ENCODE measurements at regions not wholly inside any gene's neighbourhood (a gene's known extent, or its start where the extent isn't known, plus 50 kb on each side); places are given as distances from the start of the nearest gene placed in this dataset.

- no peak for TF ChIP-seq CTCF (IDR thresholded peaks at IDR 0.05; ENCODE audit: insufficient read depth, low read length, missing control alignments)
- H3K4me3 ChIP-seq (ENCODE audit: low read depth, low read length) = no peak overlapping the region
- CTCF ChIA-PET = no interaction called here
- no peak for DNase-seq (ENCODE audit: low read depth, low spot score)
- POLR2A ChIA-PET = no interaction called here
Observed at GRCh38 chr2:134173338-134174016, 80.4 kb upstream of the MGAT5 start.

- ChIA-PET POLR2A (no interaction called here), CTCF (interaction anchor here (1.7 kb wide), 1 partner anchor 173 kb away, joined by 3 read pairs; no protein-coding TSS in a partner anchor)
- no peak overlapping the region for H3K4me3 ChIP-seq (ENCODE audit: low read depth, low read length)
- TF ChIP-seq CTCF (IDR thresholded peaks at IDR 0.05; ENCODE audit: insufficient read depth, low read length, missing control alignments) = no peak
- DNase-seq (ENCODE audit: low read depth, low spot score) = no peak
Observed at GRCh38 chr2:134174711-134175110, 79.2 kb upstream of the MGAT5 start.

GRCh38 chr2:134175834-134176233, 78.0 kb upstream of the MGAT5 start:
- ChIA-PET POLR2A (no interaction called here), CTCF (interaction anchor here (1.1 to 1.7 kb wide), 2 partner anchors 31 to 171 kb away, joined by 3 to 4 read pairs; no protein-coding TSS in a partner anchor)
- no peak for DNase-seq (ENCODE audit: low read depth, low spot score)
- no peak for TF ChIP-seq CTCF (IDR thresholded peaks at IDR 0.05; ENCODE audit: insufficient read depth, low read length, missing control alignments)
- no peak overlapping the region for H3K4me3 ChIP-seq (ENCODE audit: low read depth, low read length)

- H3K4me3 ChIP-seq (ENCODE audit: low read depth, low read length) = no peak overlapping the region
- no peak for DNase-seq (ENCODE audit: low read depth, low spot score)
- ChIA-PET POLR2A (no interaction called here), CTCF (interaction anchor here (0.6 to 2.6 kb wide), 3 partner anchors 49 to 274 kb away, joined by 3 to 8 read pairs (median 3); no protein-coding TSS in a partner anchor)
- no peak for TF ChIP-seq CTCF (IDR thresholded peaks at IDR 0.05; ENCODE audit: insufficient read depth, low read length, missing control alignments)
Observed at GRCh38 chr2:134177351-134177931, 76.4 kb upstream of the MGAT5 start.

GRCh38 chr2:134178138-134178877, 75.6 kb upstream of the MGAT5 start:
- no peak for DNase-seq (ENCODE audit: low read depth, low spot score)
- no peak overlapping the region for H3K4me3 ChIP-seq (ENCODE audit: low read depth, low read length)
- ChIA-PET CTCF (interaction anchor here (0.8 to 2.6 kb wide), 3 partner anchors 27 to 273 kb away, joined by 3 to 8 read pairs (median 3); no protein-coding TSS in a partner anchor), POLR2A (interaction anchor here (1.1 kb wide), 1 partner anchor 59 kb away, joined by 3 read pairs; no protein-coding TSS in a partner anchor)
- TF ChIP-seq CTCF (IDR thresholded peaks at IDR 0.05; ENCODE audit: insufficient read depth, low read length, missing control alignments) = no peak

GRCh38 chr2:134181219-134181618, 72.7 kb upstream of the MGAT5 start:
- CTCF ChIA-PET = no interaction called here
- POLR2A ChIA-PET = no interaction called here

More at GRCh38 chr2:134181219-134181618, 72.7 kb upstream of the MGAT5 start:
- DNase-seq (ENCODE audit: low read depth, low spot score) = no peak
- no peak overlapping the region for H3K4me3 ChIP-seq (ENCODE audit: low read depth, low read length)
- TF ChIP-seq CTCF (IDR thresholded peaks at IDR 0.05; ENCODE audit: insufficient read depth, low read length, missing control alignments) = no peak

Measured in AG04449 (cell line).